ENCODE measurements at regions not wholly inside any gene's neighbourhood (a gene's known extent, or its start where the extent isn't known, plus 50 kb on each side); places are given as distances from the start of the nearest gene placed in this dataset. TPM values are rescaled to one million over a fixed set of nuclear protein-coding genes. Genes with fewer than 3 reads are reported as not detected.

Small RNAs in the stretch of these regions (small RNA-seq; reads per million reads assigned to genes)
- not detected for gene AC007450.3 (ENCODE audit: low replicate concordance)
- gene HIGD1AP8 (ENCODE audit: low replicate concordance): not detected
- not detected for gene RNU7-60P (ENCODE audit: low replicate concordance)

All from temporal lobe (tissue), 1 donor.